Tibial nerve (tissue), 4 donors: ENCODE measurements at regions not wholly inside any gene's neighbourhood (a gene's known extent, or its start where the extent isn't known, plus 50 kb on each side); places are given as distances from the start of the nearest gene placed in this dataset.

Experiments
- CTCF ChIP-seq, 5 experiments: fragments of 200-600 bp in 3 of 5; fragments of 450-650 bp in 2 of 5; sonication (generic) in 3 of 5; IDR thresholded peaks; one replicate each; pipeline ENCODE4 v1.5.1; 2016 to 2019; ENCODE audit warnings: antibody characterized with exemption in 5 of 5, mild to moderate bottlenecking in 3 of 5, moderate library complexity in 2 of 5
- EP300 ChIP-seq, 2 donors: sonication (generic); formaldehyde crosslinking; IDR thresholded peaks; one replicate each; pipeline ENCODE4 v1.6.1; 2017; ENCODE audit warnings: antibody characterized with exemption in 2 of 2, mild to moderate bottlenecking in 1 of 2

- TF ChIP-seq CTCF (IDR thresholded peaks at IDR 0.05) (no peak), EP300 (IDR thresholded peaks at IDR 0.05) (no peak)
Measured at GRCh38 chr18:45415614-45416013, 199.7 kb upstream of the SLC14A2 start.
